GM18858 (cell line): ENCODE measurements at regions not wholly inside any gene's neighbourhood (a gene's known extent, or its start where the extent isn't known, plus 50 kb on each side); places are given as distances from the start of the nearest gene placed in this dataset.
"Not testable (repeated sequence)": the region's sequence is repeated elsewhere in the genome, so short reads cannot be mapped to it uniquely, and the experiment has no call there.

ENCODE experiments used
- ATAC-seq: cut with Tn5 transposase; IDR thresholded peaks from one replicate; pipeline ENCODE4 v1.9.1; 2021; ENCODE audit not compliant: unreplicated experiment

- peak; percentile 81 for ATAC-seq
Measured at GRCh38 chrX:118254611-118255010, 91.3 kb upstream of the WDR44 start.

- ATAC-seq: no peak
Measured at GRCh38 chrX:118255921-118256320, 90.0 kb upstream of the WDR44 start.

GRCh38 chrX:118257781-118258180, 88.1 kb upstream of the WDR44 start:
- no peak for ATAC-seq

GRCh38 chrX:118259213-118259612, 86.7 kb upstream of the WDR44 start:
- ATAC-seq: no peak

GRCh38 chrX:118261151-118261550, 84.8 kb upstream of the WDR44 start:
- no peak for ATAC-seq

- ATAC-seq: no peak
Measured at GRCh38 chrX:118271775-118272174, 74.1 kb upstream of the WDR44 start.

GRCh38 chrX:118272242-118272641, 73.7 kb upstream of the WDR44 start:
- no peak for ATAC-seq

- ATAC-seq: no peak
Measured at GRCh38 chrX:118286066-118286762, 59.7 kb upstream of the WDR44 start.

- ATAC-seq: not testable (repeated sequence)
Measured at GRCh38 chrX:118295818-118296217, 50.1 kb upstream of the WDR44 start.
